Smooth muscle cell (in vitro differentiated cells): ENCODE measurements at regions not wholly inside any gene's neighbourhood (a gene's known extent, or its start where the extent isn't known, plus 50 kb on each side); places are given as distances from the start of the nearest gene placed in this dataset.

Experiments used
- DNase-seq: peaks from one replicate; lab custom pipeline; 2025; ENCODE audit not compliant: unreplicated experiment; lab: John Stamatoyannopoulos, UW
- H2AFZ ChIP-seq: fragments of 200-600 bp; sonication (generic); 2 replicates; pipeline ENCODE4 v1.6.0; 2016; ENCODE audit warnings: antibody characterized with exemption, low read depth, mild to moderate bottlenecking
- H3F3A ChIP-seq: fragments of 200-600 bp; sonication (generic); 2 replicates; pipeline ENCODE4 v1.6.0; 2017; ENCODE audit warnings: antibody characterized with exemption, low read depth
- H3K27ac ChIP-seq: fragments of 200-600 bp; sonication (generic); 2 replicates; pipeline ENCODE4 v1.5.1; 2016; ENCODE audit warnings: low read depth, mild to moderate bottlenecking
- H3K27me3 ChIP-seq: fragments of 200-600 bp; sonication (generic); 2 replicates; pipeline ENCODE4 v1.6.1; 2016; ENCODE audit warnings: low read depth, mild to moderate bottlenecking
- H3K36me3 ChIP-seq: fragments of 200-600 bp; sonication (generic); 2 replicates; pipeline ENCODE4 v1.5.1; 2016; ENCODE audit warnings: low read depth
- H3K4me1 ChIP-seq: fragments of 200-600 bp; sonication (generic); 2 replicates; pipeline ENCODE4 v1.5.1; 2016; ENCODE audit warnings: low read depth
- H3K4me2 ChIP-seq: fragments of 200-600 bp; sonication (generic); 2 replicates; pipeline ENCODE4 v1.6.0; 2016; ENCODE audit warnings: mild to moderate bottlenecking
- H3K4me3 ChIP-seq: fragments of 200-600 bp; sonication (generic); 2 replicates; pipeline ENCODE4 v1.5.1; 2016; ENCODE audit warnings: mild to moderate bottlenecking
- H3K79me2 ChIP-seq: fragments of 200-600 bp; sonication (generic); 2 replicates; pipeline ENCODE4 v1.6.0; 2016; ENCODE audit warnings: low read depth, mild to moderate bottlenecking
- H3K9ac ChIP-seq: fragments of 200-600 bp; sonication (generic); 2 replicates; pipeline ENCODE4 v1.6.0; 2016; ENCODE audit warnings: low read depth
- H3K9me3 ChIP-seq: fragments of 200-600 bp; sonication (generic); replicated peaks from 2 replicates; pipeline ENCODE4 v1.5.1; 2016; ENCODE audit warnings: low read depth
- H4K20me1 ChIP-seq: fragments of 200-600 bp; sonication (generic); 2 replicates; pipeline ENCODE4 v1.6.0; 2016; ENCODE audit warnings: low read depth
- WGBS: methylation state at CpG from one replicate; pipeline ENCODE4 v1.1.7; 2016; ENCODE audit warnings: low lambda C conversion rate; 5-methylcytosine and 5-hydroxymethylcytosine counted together
- TF ChIP-seq, protein P1 (sequence below): fragments of 200-600 bp; sonication (generic); IDR thresholded peaks from 2 replicates; pipeline ENCODE4 v1.5.1; 2017; ENCODE audit warnings: borderline replicate concordance, mild to moderate bottlenecking, antibody characterized with exemption; ENCODE audit not compliant: insufficient read depth, poor library complexity, severe bottlenecking

DNA sequence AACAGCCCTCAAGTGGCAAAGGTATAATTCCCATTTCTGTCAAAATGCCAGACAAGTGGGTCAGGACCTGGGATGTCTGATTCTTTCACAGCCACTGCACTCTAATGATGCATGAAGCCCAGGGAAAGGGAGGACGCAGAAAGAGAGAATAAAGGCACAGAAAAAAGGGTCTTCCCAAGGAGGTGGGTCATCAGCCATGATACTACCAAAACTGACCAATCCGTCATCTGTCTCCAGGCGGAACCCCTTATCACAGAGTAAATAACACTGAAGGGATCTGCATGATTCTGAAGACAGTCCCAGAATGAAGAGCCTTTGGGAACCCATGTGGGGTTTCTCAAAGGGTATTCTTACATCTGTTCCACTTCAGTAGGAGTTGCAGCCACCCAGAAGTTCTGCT is 73.8 kb upstream of the OPCML start:
- TF ChIP-seq, protein P1, sequence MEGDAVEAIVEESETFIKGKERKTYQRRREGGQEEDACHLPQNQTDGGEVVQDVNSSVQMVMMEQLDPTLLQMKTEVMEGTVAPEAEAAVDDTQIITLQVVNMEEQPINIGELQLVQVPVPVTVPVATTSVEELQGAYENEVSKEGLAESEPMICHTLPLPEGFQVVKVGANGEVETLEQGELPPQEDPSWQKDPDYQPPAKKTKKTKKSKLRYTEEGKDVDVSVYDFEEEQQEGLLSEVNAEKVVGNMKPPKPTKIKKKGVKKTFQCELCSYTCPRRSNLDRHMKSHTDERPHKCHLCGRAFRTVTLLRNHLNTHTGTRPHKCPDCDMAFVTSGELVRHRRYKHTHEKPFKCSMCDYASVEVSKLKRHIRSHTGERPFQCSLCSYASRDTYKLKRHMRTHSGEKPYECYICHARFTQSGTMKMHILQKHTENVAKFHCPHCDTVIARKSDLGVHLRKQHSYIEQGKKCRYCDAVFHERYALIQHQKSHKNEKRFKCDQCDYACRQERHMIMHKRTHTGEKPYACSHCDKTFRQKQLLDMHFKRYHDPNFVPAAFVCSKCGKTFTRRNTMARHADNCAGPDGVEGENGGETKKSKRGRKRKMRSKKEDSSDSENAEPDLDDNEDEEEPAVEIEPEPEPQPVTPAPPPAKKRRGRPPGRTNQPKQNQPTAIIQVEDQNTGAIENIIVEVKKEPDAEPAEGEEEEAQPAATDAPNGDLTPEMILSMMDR: no peak
- 95% methylated on average over 3 of the region's 3 CpGs for WGBS
- H4K20me1 ChIP-seq: no peaks in the 10 kb centered on the region

DNA sequence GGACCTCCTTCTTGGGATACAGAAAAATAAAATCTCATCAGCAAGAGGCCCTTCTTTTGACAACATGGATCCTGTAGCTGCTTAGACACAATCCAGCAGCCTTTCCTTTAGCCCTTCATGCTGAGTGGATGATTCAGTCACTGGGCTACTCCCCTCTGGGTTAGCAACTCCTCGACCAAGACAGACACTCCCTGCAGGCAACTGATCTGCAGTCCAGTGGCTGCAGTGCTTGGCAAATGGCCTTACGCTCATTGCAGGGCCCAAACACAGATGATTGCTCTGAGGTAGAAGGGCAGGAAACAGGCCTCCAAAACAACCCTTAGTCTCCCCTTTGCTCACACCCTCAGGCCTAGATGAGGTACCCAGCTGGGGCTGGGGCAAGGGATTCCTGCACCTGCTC is 73.2 kb upstream of the OPCML start:
- no peaks in the 10 kb centered on the region for H3K79me2 ChIP-seq
- H3K9me3 ChIP-seq: no peaks in the 10 kb centered on the region
- WGBS: 47% methylated on average over 2 of the region's 2 CpGs
- H3K4me3 ChIP-seq: no peak overlapping the region
- no peaks in the 10 kb centered on the region for H4K20me1 ChIP-seq
- no peaks in the 10 kb centered on the region for H3F3A ChIP-seq
- no peak overlapping the region for H2AFZ ChIP-seq
- no peak for DNase-seq
- no peaks in the 10 kb centered on the region for H3K4me1 ChIP-seq
- H3K27me3 ChIP-seq: peaks cover 16% of the 10 kb centered on the region
- no peak overlapping the region for H3K9ac ChIP-seq
- TF ChIP-seq, protein P1: no peak
- H3K4me2 ChIP-seq: no peak overlapping the region
- H3K36me3 ChIP-seq: no peaks in the 10 kb centered on the region
- no peak overlapping the region for H3K27ac ChIP-seq

More for the DNA sequence above, 73.8 kb upstream of the OPCML start:
- H3K4me2 ChIP-seq: no peak overlapping the region
- no peak overlapping the region for H2AFZ ChIP-seq
- H3K27ac ChIP-seq: no peak overlapping the region
- H3K79me2 ChIP-seq: no peaks in the 10 kb centered on the region
- peaks cover 15% of the 10 kb centered on the region for H3K27me3 ChIP-seq
- H3K36me3 ChIP-seq: no peaks in the 10 kb centered on the region
- no peak overlapping the region for H3K9ac ChIP-seq
- no peak for DNase-seq
- no peaks in the 10 kb centered on the region for H3K4me1 ChIP-seq
- no peaks in the 10 kb centered on the region for H3F3A ChIP-seq
- H3K9me3 ChIP-seq: no peaks in the 10 kb centered on the region
- H3K4me3 ChIP-seq: no peak overlapping the region

DNA sequence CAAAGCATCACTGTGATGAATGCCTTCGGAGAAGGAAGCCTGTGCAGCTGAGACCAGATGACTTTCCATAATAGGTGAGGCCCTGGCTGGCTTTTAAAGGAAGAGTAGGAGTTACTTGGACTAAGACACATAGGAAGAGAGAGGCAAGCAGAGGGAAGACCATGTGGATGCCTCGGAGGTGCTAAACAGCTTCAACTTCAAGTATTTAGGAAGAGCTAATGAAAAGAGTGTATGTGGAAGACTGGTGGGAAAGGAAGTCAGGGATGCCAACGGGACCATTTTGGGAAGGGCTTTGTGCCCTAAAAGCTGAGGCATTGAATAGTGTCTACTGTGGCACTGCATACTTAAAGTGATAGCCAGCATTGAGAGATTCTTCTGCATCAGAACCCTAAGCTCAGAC is 69.3 kb upstream of the OPCML start:
- DNase-seq: no peak
- Histone ChIP-seq H3K27ac (no peak overlapping the region), H3K9me3 (no peaks in the 10 kb centered on the region), H3K9ac (no peak overlapping the region), H3K27me3 (peaks cover 19% of the 10 kb centered on the region), H3K4me2 (no peak overlapping the region), H3K36me3 (no peaks in the 10 kb centered on the region), H3K79me2 (no peaks in the 10 kb centered on the region), H3K4me1 (no peaks in the 10 kb centered on the region), H4K20me1 (no peaks in the 10 kb centered on the region), H3F3A (no peaks in the 10 kb centered on the region), H3K4me3 (no peak overlapping the region), H2AFZ (no peak overlapping the region)
- whole genome bisulfite sequencing: 91% methylated on average over 3 of the region's 3 CpGs
- TF ChIP-seq, protein P1: no peak

DNA sequence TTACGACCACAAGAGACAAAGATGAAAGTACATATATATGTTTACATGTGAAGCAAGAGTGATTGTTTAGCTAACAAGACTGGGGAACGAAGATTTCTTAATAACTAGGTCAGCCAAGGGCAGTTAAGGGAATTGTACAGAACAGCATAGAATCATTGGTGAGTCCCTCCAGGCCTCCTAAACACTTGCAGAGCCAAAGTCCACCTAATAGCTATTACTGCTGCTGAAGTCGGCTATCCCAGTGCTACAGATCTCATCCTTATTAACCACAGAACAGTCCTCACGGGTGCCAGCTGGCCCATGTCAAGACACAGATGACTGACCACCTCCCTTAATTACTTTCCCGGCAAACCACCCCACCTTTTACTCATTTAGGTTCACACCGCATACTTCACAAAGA is 68.5 kb upstream of the OPCML start:
- H3K79me2 ChIP-seq: no peaks in the 10 kb centered on the region
- 87% methylated on average over 6 of the region's 6 CpGs for WGBS
- H3K27me3 ChIP-seq: peaks cover 17% of the 10 kb centered on the region
- H3K4me2 ChIP-seq: no peak overlapping the region
- H3K4me1 ChIP-seq: no peaks in the 10 kb centered on the region
- no peak overlapping the region for H3K9ac ChIP-seq
- no peaks in the 10 kb centered on the region for H3F3A ChIP-seq
- H2AFZ ChIP-seq: no peak overlapping the region
- TF ChIP-seq, protein P1: no peak
- no peaks in the 10 kb centered on the region for H3K9me3 ChIP-seq
- no peaks in the 10 kb centered on the region for H4K20me1 ChIP-seq
- no peaks in the 10 kb centered on the region for H3K36me3 ChIP-seq
- no peak overlapping the region for H3K27ac ChIP-seq
- DNase-seq: no peak
- H3K4me3 ChIP-seq: no peak overlapping the region
